ENCODE measurements at regions not wholly inside any gene's neighbourhood (a gene's known extent, or its start where the extent isn't known, plus 50 kb on each side); places are given as distances from the start of the nearest gene placed in this dataset.
"Not testable (repeated sequence)": the region's sequence is repeated elsewhere in the genome, so short reads cannot be mapped to it uniquely, and the experiment has no call there.

- DNase-seq = no peak
These were observed 273.0 kb upstream of the STXBP5 start for GRCh38 chr6:146931214-146931613.

- no peak for DNase-seq
These were observed 266.9 kb upstream of the STXBP5 start for GRCh38 chr6:146937316-146937715.

GRCh38 chr6:146938266-146938665 lies 266.0 kb upstream of the STXBP5 start:
- DNase-seq = no peak

GRCh38 chr6:146939456-146939855 lies 264.8 kb upstream of the STXBP5 start:
- not testable (repeated sequence) for DNase-seq

- DNase-seq = no peak
These were observed 260.6 kb upstream of the STXBP5 start for GRCh38 chr6:146943664-146944063.

- no peak for DNase-seq
These were observed 260.1 kb upstream of the STXBP5 start for GRCh38 chr6:146944077-146944476.

GRCh38 chr6:146944809-146945208 lies 259.4 kb upstream of the STXBP5 start:
- no peak for DNase-seq

- DNase-seq = no peak
These were observed 257.7 kb upstream of the STXBP5 start for GRCh38 chr6:146946559-146946958.

GRCh38 chr6:146948790-146949342 lies 255.4 kb upstream of the STXBP5 start:
- no peak for DNase-seq

GRCh38 chr6:146949425-146949824 lies 254.8 kb upstream of the STXBP5 start:
- no peak for DNase-seq

- DNase-seq = no peak
These were observed 253.8 kb upstream of the STXBP5 start for GRCh38 chr6:146950351-146950835.

- no peak for DNase-seq
These were observed 248.6 kb upstream of the STXBP5 start for GRCh38 chr6:146955570-146955969.

- DNase-seq = no peak
These were observed 246.8 kb upstream of the STXBP5 start for GRCh38 chr6:146957181-146958093.

GRCh38 chr6:146961831-146962230 lies 242.4 kb upstream of the STXBP5 start:
- DNase-seq = no peak

GRCh38 chr6:146962329-146962728 lies 241.9 kb upstream of the STXBP5 start:
- no peak for DNase-seq

GRCh38 chr6:146965110-146965689 lies 239.0 kb upstream of the STXBP5 start:
- DNase-seq = no peak

GRCh38 chr6:146968041-146968760 lies 236.0 kb upstream of the STXBP5 start:
- DNase-seq = peak in 2 of 58 donors; percentile 11 to 13

GRCh38 chr6:146972546-146972945 lies 231.7 kb upstream of the STXBP5 start:
- DNase-seq = no peak

- no peak for DNase-seq
These were observed 229.9 kb upstream of the STXBP5 start for GRCh38 chr6:146974351-146974750.

- DNase-seq = no peak
These were observed 229.1 kb upstream of the STXBP5 start for GRCh38 chr6:146975093-146975492.

GRCh38 chr6:146980900-146981329 lies 223.3 kb upstream of the STXBP5 start:
- DNase-seq = no peak

- no peak for DNase-seq
These were observed 222.2 kb upstream of the STXBP5 start for GRCh38 chr6:146981981-146982380.
